ENCODE measurements at regions not wholly inside any gene's neighbourhood (a gene's known extent, or its start where the extent isn't known, plus 50 kb on each side); places are given as distances from the start of the nearest gene placed in this dataset.

GRCh38 chr2:51601706-51602105 lies 569.8 kb upstream of the NRXN1 start:
- TF ChIP-seq FOXP2 (optimal IDR thresholded peaks at IDR 0.05; ENCODE audit: borderline replicate concordance, extremely low read depth, extremely low read length, insufficient read depth) (no peak), REST (IDR thresholded peaks at IDR 0.05; ENCODE audit: insufficient read depth in 1 of 2, low read depth in 2 of 2, low read length in 2 of 2) (no peak), POLR2AphosphoS5 (IDR thresholded peaks at IDR 0.05; ENCODE audit: low read depth, low read length) (no peak), SIN3A (IDR thresholded peaks at IDR 0.05; ENCODE audit: borderline replicate concordance, insufficient read depth, low read length) (no peak), TAF1 (IDR thresholded peaks at IDR 0.05; ENCODE audit: borderline replicate concordance, insufficient read depth, low read length) (no peak)

GRCh38 chr2:51597086-51597485 lies 565.2 kb upstream of the NRXN1 start:
- TF ChIP-seq SIN3A (IDR thresholded peaks at IDR 0.05; ENCODE audit: borderline replicate concordance, insufficient read depth, low read length) = no peak
- TF ChIP-seq POLR2AphosphoS5 (IDR thresholded peaks at IDR 0.05; ENCODE audit: low read depth, low read length) = no peak
- no peak for TF ChIP-seq FOXP2 (optimal IDR thresholded peaks at IDR 0.05; ENCODE audit: borderline replicate concordance, extremely low read depth, extremely low read length, insufficient read depth)
- no peak for TF ChIP-seq REST (IDR thresholded peaks at IDR 0.05; ENCODE audit: insufficient read depth in 1 of 2, low read depth in 2 of 2, low read length in 2 of 2)
- TF ChIP-seq TAF1 (IDR thresholded peaks at IDR 0.05; ENCODE audit: borderline replicate concordance, insufficient read depth, low read length) = no peak

- TF ChIP-seq POLR2AphosphoS5 (IDR thresholded peaks at IDR 0.05; ENCODE audit: low read depth, low read length) (no peak), TAF1 (IDR thresholded peaks at IDR 0.05; ENCODE audit: borderline replicate concordance, insufficient read depth, low read length) (no peak)
These were observed 563.9 kb upstream of the NRXN1 start for GRCh38 chr2:51595836-51596235.

- TF ChIP-seq POLR2AphosphoS5 (IDR thresholded peaks at IDR 0.05; ENCODE audit: low read depth, low read length) (no peak), REST (IDR thresholded peaks at IDR 0.05; ENCODE audit: insufficient read depth in 1 of 2, low read depth in 2 of 2, low read length in 2 of 2) (no peak), TAF1 (IDR thresholded peaks at IDR 0.05; ENCODE audit: borderline replicate concordance, insufficient read depth, low read length) (no peak), SIN3A (IDR thresholded peaks at IDR 0.05; ENCODE audit: borderline replicate concordance, insufficient read depth, low read length) (no peak), FOXP2 (optimal IDR thresholded peaks at IDR 0.05; ENCODE audit: borderline replicate concordance, extremely low read depth, extremely low read length, insufficient read depth) (no peak)
These were observed 549.8 kb upstream of the NRXN1 start for GRCh38 chr2:51581636-51582267.

GRCh38 chr2:51579412-51579811 lies 547.5 kb upstream of the NRXN1 start:
- TF ChIP-seq REST (IDR thresholded peaks at IDR 0.05; ENCODE audit: insufficient read depth in 1 of 2, low read depth in 2 of 2, low read length in 2 of 2) = no peak

Measured in PFSK-1 (cell line).